ENCODE measurements at regions not wholly inside any gene's neighbourhood (a gene's known extent, or its start where the extent isn't known, plus 50 kb on each side); places are given as distances from the start of the nearest gene placed in this dataset.
"Not testable (repeated sequence)": the region's sequence is repeated elsewhere in the genome, so short reads cannot be mapped to it uniquely, and the experiment has no call there.

GRCh38 chr2:100751871-100752625 lies 67.9 kb upstream of the NPAS2 start:
- TF ChIP-seq, protein P1, sequence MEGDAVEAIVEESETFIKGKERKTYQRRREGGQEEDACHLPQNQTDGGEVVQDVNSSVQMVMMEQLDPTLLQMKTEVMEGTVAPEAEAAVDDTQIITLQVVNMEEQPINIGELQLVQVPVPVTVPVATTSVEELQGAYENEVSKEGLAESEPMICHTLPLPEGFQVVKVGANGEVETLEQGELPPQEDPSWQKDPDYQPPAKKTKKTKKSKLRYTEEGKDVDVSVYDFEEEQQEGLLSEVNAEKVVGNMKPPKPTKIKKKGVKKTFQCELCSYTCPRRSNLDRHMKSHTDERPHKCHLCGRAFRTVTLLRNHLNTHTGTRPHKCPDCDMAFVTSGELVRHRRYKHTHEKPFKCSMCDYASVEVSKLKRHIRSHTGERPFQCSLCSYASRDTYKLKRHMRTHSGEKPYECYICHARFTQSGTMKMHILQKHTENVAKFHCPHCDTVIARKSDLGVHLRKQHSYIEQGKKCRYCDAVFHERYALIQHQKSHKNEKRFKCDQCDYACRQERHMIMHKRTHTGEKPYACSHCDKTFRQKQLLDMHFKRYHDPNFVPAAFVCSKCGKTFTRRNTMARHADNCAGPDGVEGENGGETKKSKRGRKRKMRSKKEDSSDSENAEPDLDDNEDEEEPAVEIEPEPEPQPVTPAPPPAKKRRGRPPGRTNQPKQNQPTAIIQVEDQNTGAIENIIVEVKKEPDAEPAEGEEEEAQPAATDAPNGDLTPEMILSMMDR (IDR thresholded peaks at IDR 0.05; ENCODE audit: extremely low read depth in 1 of 2, insufficient read depth in 1 of 2, low read depth in 1 of 2, low read length in 2 of 2): not testable (repeated sequence)
- not testable (repeated sequence) for TF ChIP-seq EZH2 (IDR thresholded peaks at IDR 0.05; ENCODE audit: borderline replicate concordance, low read depth, low read length, severe bottlenecking); POLR2AphosphoS5 (IDR thresholded peaks at IDR 0.05; ENCODE audit: insufficient read depth, low read depth, low read length); POLR2A (IDR thresholded peaks at IDR 0.05; ENCODE audit: low read depth, low read length)
